Epithelial cell of proximal tubule (primary cell): ENCODE measurements at regions not wholly inside any gene's neighbourhood (a gene's known extent, or its start where the extent isn't known, plus 50 kb on each side); places are given as distances from the start of the nearest gene placed in this dataset.
A peak's percentile ranks its signal among the peaks of the same experiment; 100 is the strongest.

ENCODE experiments used
- DNase-seq: peaks from one replicate; pipeline ENCODE4 v3.0.0-alpha.2; 2011; ENCODE audit warnings: low read depth
- H3K4me3 ChIP-seq: 2 replicates; pipeline ENCODE4 v1.5.1; 2011; ENCODE audit warnings: low read depth, mild to moderate bottlenecking, low read length
- TF ChIP-seq, protein P1 (sequence below): conservative IDR thresholded peaks from 2 replicates; pipeline ENCODE4 v1.5.1; 2012; ENCODE audit warnings: low read depth, mild to moderate bottlenecking, low read length

DNA sequence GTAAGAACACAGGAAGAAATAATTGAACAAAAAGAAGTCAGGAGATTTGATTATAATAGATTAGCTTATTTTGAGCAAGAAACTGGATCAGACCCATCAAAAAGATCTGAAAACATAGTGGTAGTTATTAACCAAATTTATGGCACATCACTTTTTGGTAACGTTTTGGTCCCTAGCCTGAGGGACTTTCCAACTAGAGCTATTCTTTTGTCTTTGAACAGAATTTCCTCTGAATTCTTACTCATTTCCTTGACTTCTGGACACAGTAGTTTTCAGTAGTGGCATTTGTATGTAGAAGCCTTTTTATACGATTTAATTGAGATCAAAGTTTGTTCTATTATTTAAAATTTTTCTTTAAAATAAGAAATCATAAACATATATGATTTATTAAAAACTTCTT is 96.5 kb upstream of the PDGFD start:
- DNase-seq = no peak
- TF ChIP-seq, protein P1, sequence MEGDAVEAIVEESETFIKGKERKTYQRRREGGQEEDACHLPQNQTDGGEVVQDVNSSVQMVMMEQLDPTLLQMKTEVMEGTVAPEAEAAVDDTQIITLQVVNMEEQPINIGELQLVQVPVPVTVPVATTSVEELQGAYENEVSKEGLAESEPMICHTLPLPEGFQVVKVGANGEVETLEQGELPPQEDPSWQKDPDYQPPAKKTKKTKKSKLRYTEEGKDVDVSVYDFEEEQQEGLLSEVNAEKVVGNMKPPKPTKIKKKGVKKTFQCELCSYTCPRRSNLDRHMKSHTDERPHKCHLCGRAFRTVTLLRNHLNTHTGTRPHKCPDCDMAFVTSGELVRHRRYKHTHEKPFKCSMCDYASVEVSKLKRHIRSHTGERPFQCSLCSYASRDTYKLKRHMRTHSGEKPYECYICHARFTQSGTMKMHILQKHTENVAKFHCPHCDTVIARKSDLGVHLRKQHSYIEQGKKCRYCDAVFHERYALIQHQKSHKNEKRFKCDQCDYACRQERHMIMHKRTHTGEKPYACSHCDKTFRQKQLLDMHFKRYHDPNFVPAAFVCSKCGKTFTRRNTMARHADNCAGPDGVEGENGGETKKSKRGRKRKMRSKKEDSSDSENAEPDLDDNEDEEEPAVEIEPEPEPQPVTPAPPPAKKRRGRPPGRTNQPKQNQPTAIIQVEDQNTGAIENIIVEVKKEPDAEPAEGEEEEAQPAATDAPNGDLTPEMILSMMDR = no peak
- H3K4me3 ChIP-seq = no peak overlapping the region

- no peak for DNase-seq
- TF ChIP-seq, protein P1 = no peak
- H3K4me3 ChIP-seq = no peak overlapping the region
These were observed 95.2 kb upstream of the PDGFD start for GRCh38 chr11:104259121-104259610.

- H3K4me3 ChIP-seq = no peak overlapping the region
- no peak for DNase-seq
- TF ChIP-seq, protein P1 = peak; percentile 29
These were observed 92.6 kb upstream of the PDGFD start for GRCh38 chr11:104256525-104256924.

- H3K4me3 ChIP-seq = no peak overlapping the region
- no peak for DNase-seq
- TF ChIP-seq, protein P1 = peak; percentile 88
These were observed 90.4 kb upstream of the PDGFD start for GRCh38 chr11:104254347-104254746.

DNA sequence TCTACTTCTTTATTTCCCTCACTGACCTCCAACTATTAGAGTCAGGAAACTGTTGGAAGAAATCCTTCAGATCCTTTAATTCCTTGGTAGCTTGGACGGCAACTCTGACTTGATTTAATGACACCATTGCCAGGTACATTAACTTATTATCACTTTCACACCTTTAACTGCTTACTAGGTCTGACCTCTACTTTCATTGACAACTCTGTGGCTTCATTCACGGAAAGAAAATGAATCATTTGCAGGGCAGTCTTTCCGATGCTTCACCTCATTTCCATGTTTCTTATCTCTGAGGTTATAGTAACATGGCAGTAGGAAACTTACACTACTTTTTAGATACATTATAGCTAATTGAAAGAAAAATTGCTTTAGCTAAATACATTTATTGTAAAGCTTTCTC is 82.6 kb upstream of the PDGFD start:
- DNase-seq = no peak
- TF ChIP-seq, protein P1 = no peak
- no peak overlapping the region for H3K4me3 ChIP-seq

GRCh38 chr11:104238916-104239315 is 75.0 kb upstream of the PDGFD start:
- H3K4me3 ChIP-seq = no peak overlapping the region
- DNase-seq = no peak
- TF ChIP-seq, protein P1 = no peak

GRCh38 chr11:104225047-104225446 is 61.1 kb upstream of the PDGFD start:
- TF ChIP-seq, protein P1 = no peak
- DNase-seq = no peak
- H3K4me3 ChIP-seq = no peak overlapping the region
